ENCODE measurements at regions not wholly inside any gene's neighbourhood (a gene's known extent, or its start where the extent isn't known, plus 50 kb on each side); places are given as distances from the start of the nearest gene placed in this dataset.
"Not testable (repeated sequence)": the region's sequence is repeated elsewhere in the genome, so short reads cannot be mapped to it uniquely, and the experiment has no call there.

GRCh38 chr1:221246628-221247415 lies 367.6 kb downstream of the HLX start:
- H3K27ac Mint-ChIP-seq = no peak overlapping the region
- H3K27me3 Mint-ChIP-seq = peaks cover 7% of the 10 kb centered on the region
- H3K4me3 Mint-ChIP-seq = no peak overlapping the region
- ATAC-seq (no peak), DNase-seq (no peak)
- H3K4me1 Mint-ChIP-seq = no peaks in the 10 kb centered on the region
- no peaks in the 10 kb centered on the region for H3K9me3 Mint-ChIP-seq
- no peaks in the 10 kb centered on the region for H3K36me3 Mint-ChIP-seq (ENCODE audit: low read depth)

DNA sequence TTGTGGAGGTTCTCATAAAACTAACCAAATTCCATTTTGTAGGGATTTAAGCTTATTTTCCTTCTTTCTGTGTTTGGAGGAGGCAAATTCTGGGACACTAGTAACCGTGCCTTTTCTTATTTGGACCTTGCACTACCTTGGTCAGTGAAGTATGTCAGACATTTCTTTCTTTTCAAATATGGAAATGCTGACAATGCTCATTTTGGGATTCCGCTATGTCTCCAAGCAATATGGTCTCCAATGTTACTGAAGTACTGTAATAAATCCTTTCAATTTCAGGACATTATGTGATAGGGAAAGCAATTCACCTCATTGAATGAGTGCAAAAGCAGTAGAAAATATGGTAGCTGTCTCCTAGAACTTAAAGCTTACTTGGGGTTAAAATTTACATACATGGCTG lies 372.3 kb downstream of the HLX start:
- no peaks in the 10 kb centered on the region for H3K4me1 Mint-ChIP-seq
- no peaks in the 10 kb centered on the region for H3K36me3 Mint-ChIP-seq (ENCODE audit: low read depth)
- DNase-seq (no peak), ATAC-seq (no peak)
- no peak overlapping the region for H3K4me3 Mint-ChIP-seq
- peaks cover 5% of the 10 kb centered on the region for H3K27me3 Mint-ChIP-seq
- peaks cover 10% of the 10 kb centered on the region for H3K9me3 Mint-ChIP-seq
- H3K27ac Mint-ChIP-seq = no peak overlapping the region

- ATAC-seq (no peak), DNase-seq (no peak)
- Mint-ChIP-seq H3K4me1 (no peaks in the 10 kb centered on the region), H3K27me3 (peaks cover 2% of the 10 kb centered on the region), H3K9me3 (peaks cover 19% of the 10 kb centered on the region), H3K36me3 (ENCODE audit: low read depth) (no peaks in the 10 kb centered on the region), H3K27ac (no peak overlapping the region), H3K4me3 (no peak overlapping the region)
Observed at GRCh38 chr1:221254813-221255212, 375.6 kb downstream of the HLX start.

DNA sequence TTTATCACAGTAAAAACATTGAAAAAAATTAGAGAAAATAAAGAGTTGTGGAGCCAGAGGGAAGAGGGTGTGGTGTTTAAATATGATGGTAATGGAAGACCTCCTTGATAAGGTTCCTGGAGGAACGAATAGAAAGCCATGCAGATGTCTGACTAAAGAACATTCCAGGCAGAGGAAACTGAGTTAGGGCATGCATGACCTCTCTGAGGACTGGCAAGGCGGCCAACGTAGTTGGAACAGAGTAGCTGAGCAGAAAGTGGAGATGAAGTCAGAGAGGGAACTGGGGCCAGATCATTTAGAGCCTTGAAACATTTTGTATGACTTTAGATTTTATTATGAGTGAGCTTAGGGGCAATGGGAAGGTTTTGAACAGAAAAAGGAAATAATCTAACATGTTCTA lies 377.5 kb downstream of the HLX start:
- Mint-ChIP-seq H3K36me3 (ENCODE audit: low read depth) (no peaks in the 10 kb centered on the region), H3K9me3 (peaks cover 19% of the 10 kb centered on the region), H3K27me3 (peaks cover 2% of the 10 kb centered on the region), H3K27ac (no peak overlapping the region), H3K4me1 (no peaks in the 10 kb centered on the region), H3K4me3 (no peak overlapping the region)
- DNase-seq (no peak), ATAC-seq (no peak)

DNA sequence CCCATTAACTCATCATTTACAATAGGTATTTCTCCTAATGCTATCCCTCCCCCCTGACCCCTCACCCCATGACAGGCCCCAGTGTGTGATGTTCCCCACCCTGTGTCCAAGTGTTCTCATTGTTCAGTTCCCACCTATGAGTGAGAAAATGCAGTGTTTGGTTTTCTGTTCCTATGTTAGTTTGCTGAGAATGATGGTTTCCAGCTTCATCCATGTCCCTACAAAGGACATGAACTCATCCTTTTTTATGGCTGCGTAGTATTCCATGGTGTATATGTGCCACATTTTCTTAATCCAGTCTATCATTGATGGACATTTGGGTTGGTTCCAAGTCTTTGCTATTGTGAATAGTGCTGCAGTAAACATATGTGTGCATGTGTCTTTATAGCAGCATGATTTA lies 378.3 kb downstream of the HLX start:
- not testable (repeated sequence) for H3K36me3 Mint-ChIP-seq (ENCODE audit: low read depth); H3K27ac Mint-ChIP-seq; H3K4me3 Mint-ChIP-seq; DNase-seq; H3K27me3 Mint-ChIP-seq; H3K4me1 Mint-ChIP-seq; ATAC-seq
- peaks cover 19% of the 10 kb centered on the region for H3K9me3 Mint-ChIP-seq

- not testable (repeated sequence) for H3K9me3 Mint-ChIP-seq; ATAC-seq; DNase-seq; H3K4me3 Mint-ChIP-seq; H3K27ac Mint-ChIP-seq; H3K36me3 Mint-ChIP-seq (ENCODE audit: low read depth); H3K4me1 Mint-ChIP-seq
- peaks cover 12% of the 10 kb centered on the region for H3K27me3 Mint-ChIP-seq
Observed at GRCh38 chr1:221262677-221263076, 383.4 kb downstream of the HLX start.

- H3K9me3 Mint-ChIP-seq = no peaks in the 10 kb centered on the region
- H3K36me3 Mint-ChIP-seq (ENCODE audit: low read depth) = no peaks in the 10 kb centered on the region
- peak; percentile 34 for DNase-seq
- H3K4me1 Mint-ChIP-seq = no peaks in the 10 kb centered on the region
- H3K4me3 Mint-ChIP-seq = no peak overlapping the region
- H3K27me3 Mint-ChIP-seq = peaks cover 12% of the 10 kb centered on the region
- peak; percentile 72 for ATAC-seq
- no peak overlapping the region for H3K27ac Mint-ChIP-seq
Observed at GRCh38 chr1:221263831-221264767, 384.9 kb downstream of the HLX start.

- ATAC-seq (no peak), DNase-seq (no peak)
- Mint-ChIP-seq H3K9me3 (no peaks in the 10 kb centered on the region), H3K27me3 (peaks cover 12% of the 10 kb centered on the region), H3K27ac (no peak overlapping the region), H3K4me1 (no peaks in the 10 kb centered on the region), H3K4me3 (no peak overlapping the region), H3K36me3 (ENCODE audit: low read depth) (no peaks in the 10 kb centered on the region)
Observed at GRCh38 chr1:221264848-221265247, 385.6 kb downstream of the HLX start.

DNA sequence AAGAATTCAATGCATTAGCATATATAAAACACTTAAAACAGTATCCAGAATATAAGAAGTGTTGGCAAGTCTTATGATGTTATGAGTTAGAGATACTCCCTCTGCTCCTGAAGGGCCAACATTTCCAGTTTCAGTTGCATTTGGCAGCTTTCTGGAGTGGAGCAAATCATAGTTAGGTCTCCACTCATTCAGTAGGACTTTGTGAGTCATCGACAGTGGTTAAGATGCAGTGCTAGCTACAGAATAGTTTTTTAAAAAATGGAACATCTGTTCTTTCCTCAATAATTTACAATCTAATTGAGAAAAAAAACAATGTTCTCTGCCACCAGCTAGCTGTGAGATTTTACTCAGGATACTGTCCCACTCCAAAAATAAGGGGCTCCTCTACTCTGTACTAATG lies 389.1 kb downstream of the HLX start:
- Mint-ChIP-seq H3K27ac (no peak overlapping the region), H3K27me3 (peaks cover 8% of the 10 kb centered on the region), H3K9me3 (no peaks in the 10 kb centered on the region), H3K36me3 (ENCODE audit: low read depth) (no peaks in the 10 kb centered on the region), H3K4me3 (no peak overlapping the region), H3K4me1 (no peaks in the 10 kb centered on the region)
- peak; percentile 77 for ATAC-seq
- DNase-seq = no peak

DNA sequence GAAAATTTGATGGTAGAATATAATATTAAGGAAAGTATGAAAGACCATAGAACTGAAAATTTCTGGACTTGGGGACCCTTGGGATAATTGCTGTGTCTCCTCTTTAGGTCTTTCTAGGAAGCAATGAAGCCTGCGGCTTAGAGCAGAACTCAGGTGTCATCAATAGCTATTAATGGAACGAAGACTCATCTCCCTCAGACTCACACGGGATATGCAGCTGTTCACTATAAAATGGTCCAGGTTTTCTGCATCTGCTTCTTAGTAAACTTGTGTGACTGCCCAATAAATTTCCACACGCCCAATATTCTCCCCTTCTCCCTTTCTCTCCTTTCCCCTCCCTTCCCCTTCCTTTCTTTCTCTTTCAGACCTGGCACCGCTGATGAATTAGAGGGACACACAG lies 392.5 kb downstream of the HLX start:
- DNase-seq = no peak
- no peak overlapping the region for H3K4me3 Mint-ChIP-seq
- no peak for ATAC-seq
- H3K27ac Mint-ChIP-seq = no peak overlapping the region
- no peaks in the 10 kb centered on the region for H3K9me3 Mint-ChIP-seq
- H3K27me3 Mint-ChIP-seq = peaks cover 5% of the 10 kb centered on the region
- H3K4me1 Mint-ChIP-seq = no peaks in the 10 kb centered on the region
- no peaks in the 10 kb centered on the region for H3K36me3 Mint-ChIP-seq (ENCODE audit: low read depth)

GRCh38 chr1:221272940-221273339 lies 393.7 kb downstream of the HLX start:
- Mint-ChIP-seq H3K27ac (no peak overlapping the region), H3K36me3 (ENCODE audit: low read depth) (no peaks in the 10 kb centered on the region), H3K4me1 (no peaks in the 10 kb centered on the region), H3K27me3 (peaks cover 4% of the 10 kb centered on the region), H3K4me3 (no peak overlapping the region), H3K9me3 (no peaks in the 10 kb centered on the region)
- no peak for ATAC-seq
- DNase-seq = no peak

- no peak overlapping the region for H3K4me3 Mint-ChIP-seq
- no peak for DNase-seq
- H3K4me1 Mint-ChIP-seq = no peaks in the 10 kb centered on the region
- no peaks in the 10 kb centered on the region for H3K9me3 Mint-ChIP-seq
- no peak for ATAC-seq
- H3K27me3 Mint-ChIP-seq = peaks cover 6% of the 10 kb centered on the region
- no peak overlapping the region for H3K27ac Mint-ChIP-seq
- H3K36me3 Mint-ChIP-seq (ENCODE audit: low read depth) = no peaks in the 10 kb centered on the region
Observed at GRCh38 chr1:221274373-221274772, 395.1 kb downstream of the HLX start.

GRCh38 chr1:221276896-221277409 lies 397.7 kb downstream of the HLX start:
- H3K9me3 Mint-ChIP-seq = no peaks in the 10 kb centered on the region
- no peak overlapping the region for H3K27ac Mint-ChIP-seq
- H3K4me3 Mint-ChIP-seq = no peak overlapping the region
- peaks cover 15% of the 10 kb centered on the region for H3K27me3 Mint-ChIP-seq
- no peaks in the 10 kb centered on the region for H3K4me1 Mint-ChIP-seq
- H3K36me3 Mint-ChIP-seq (ENCODE audit: low read depth) = no peaks in the 10 kb centered on the region
- DNase-seq (no peak), ATAC-seq (no peak)

- H3K27ac Mint-ChIP-seq = no peak overlapping the region
- ATAC-seq (no peak), DNase-seq (no peak)
- H3K36me3 Mint-ChIP-seq (ENCODE audit: low read depth) = no peaks in the 10 kb centered on the region
- no peaks in the 10 kb centered on the region for H3K4me1 Mint-ChIP-seq
- H3K4me3 Mint-ChIP-seq = no peak overlapping the region
- H3K9me3 Mint-ChIP-seq = no peaks in the 10 kb centered on the region
- H3K27me3 Mint-ChIP-seq = peaks cover 27% of the 10 kb centered on the region
Observed at GRCh38 chr1:221279146-221279545, 399.9 kb downstream of the HLX start.

DNA sequence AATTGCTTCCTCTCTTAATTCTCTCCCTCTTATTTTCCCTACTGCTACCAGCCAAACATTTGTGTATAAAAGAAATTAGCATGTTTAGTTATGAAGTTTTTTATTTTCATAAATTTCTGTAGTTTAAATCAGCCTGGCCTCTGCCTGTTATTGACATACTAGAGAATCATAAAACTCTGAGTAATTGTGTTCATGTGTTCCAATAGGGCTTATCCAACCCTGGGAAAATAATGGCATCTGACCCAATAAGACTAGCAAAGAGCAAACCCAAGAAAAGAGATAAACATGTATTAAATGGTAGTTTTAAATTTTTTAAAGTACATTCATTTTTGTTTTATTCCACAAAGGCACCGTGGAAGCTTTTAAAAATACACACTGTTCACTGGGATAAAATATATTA lies 404.3 kb downstream of the HLX start:
- no peaks in the 10 kb centered on the region for H3K4me1 Mint-ChIP-seq
- no peaks in the 10 kb centered on the region for H3K9me3 Mint-ChIP-seq
- H3K4me3 Mint-ChIP-seq = no peak overlapping the region
- H3K27ac Mint-ChIP-seq = no peak overlapping the region
- no peaks in the 10 kb centered on the region for H3K36me3 Mint-ChIP-seq (ENCODE audit: low read depth)
- no peak for DNase-seq
- peaks cover 30% of the 10 kb centered on the region for H3K27me3 Mint-ChIP-seq
- ATAC-seq = no peak

Measured in activated naive CD8-positive, alpha-beta T cell treated with anti-CD3 and anti-CD28 coated beads, Interleukin-2, amount 50 U/mL, for 24 hours (primary cell).